HEK293 (cell line): ENCODE measurements at regions not wholly inside any gene's neighbourhood (a gene's known extent, or its start where the extent isn't known, plus 50 kb on each side); places are given as distances from the start of the nearest gene placed in this dataset.

Experiments
- CTCF ChIA-PET: fragments of 350-600 bp; formaldehyde crosslinking; extraction: SDS; loops from one replicate; lab custom pipeline; 2021; ENCODE audit warnings: antibody characterized with exemption; lab: Yijun Ruan, JAX
- POLR2A ChIA-PET: fragments of 300-600 bp; formaldehyde crosslinking; extraction: SDS; loops from one replicate; lab custom pipeline; 2020; ENCODE audit warnings: antibody characterized with exemption, inconsistent platforms; lab: Yijun Ruan, JAX
- H3K27ac ChIP-seq: fragments of 200-500 bp; sonication (Bioruptor generic); 2 replicates; pipeline ENCODE4 v1.5.1; 2014; ENCODE audit warnings: low read depth, low read length, control low read depth, inconsistent platforms; ENCODE audit errors: extremely low read depth
- H3K36me3 ChIP-seq, 2 experiments: fragments of 200-500 bp in 1 of 2; sonication (Bioruptor generic) in 1 of 2; 1 replicate in 1 of 2; 2 replicates in 1 of 2; pipeline ENCODE4 v1.5.1; 2014 to 2017; ENCODE audit warnings: inconsistent platforms in 2 of 2, low read length in 2 of 2; ENCODE audit not compliant: control insufficient read depth in 2 of 2, insufficient read depth in 1 of 2
- H3K4me1 ChIP-seq: fragments of 200-500 bp; sonication (Bioruptor generic); 2 replicates; pipeline ENCODE4 v1.5.1; 2014; ENCODE audit warnings: mild to moderate bottlenecking, low read length, inconsistent platforms; ENCODE audit not compliant: control insufficient read depth, insufficient read depth
- H3K4me3 ChIP-seq: 2 replicates; pipeline ENCODE4 v1.5.1; 2011; ENCODE audit warnings: low read depth, mild to moderate bottlenecking, control low read depth, low read length, moderate library complexity
- H3K9me3 ChIP-seq: fragments of 200-500 bp; sonication (Bioruptor generic); 2 replicates; pipeline ENCODE4 v1.5.1; 2014; ENCODE audit warnings: low read depth, low read length, inconsistent platforms; ENCODE audit not compliant: control insufficient read depth, insufficient read depth
- HOXA7 ChIP-seq: sonication (generic); formaldehyde crosslinking; IDR thresholded peaks from 2 replicates; pipeline ENCODE4 v1.8.1; 2022; ENCODE audit warnings: missing genetic modification reagents, borderline replicate concordance
- ZBTB7A ChIP-seq: fragments of 450-650 bp; formaldehyde crosslinking; IDR thresholded peaks from 2 replicates; pipeline ENCODE4 v1.5.1; 2016; ENCODE audit warnings: low read depth, missing biosample characterization, missing genetic modification characterization
- ZFP41 ChIP-seq: fragments of 450-650 bp; formaldehyde crosslinking; IDR thresholded peaks from 2 replicates; pipeline ENCODE4 v1.5.1; 2016; ENCODE audit warnings: missing biosample characterization, missing genetic modification characterization, borderline replicate concordance
- ZNF223 ChIP-seq: fragments of 450-650 bp; formaldehyde crosslinking; IDR thresholded peaks from 2 replicates; pipeline ENCODE4 v1.5.1; 2016; ENCODE audit warnings: missing biosample characterization, missing genetic modification characterization
- ZNF335 ChIP-seq: fragments of 450-650 bp; formaldehyde crosslinking; conservative IDR thresholded peaks from 2 replicates; pipeline ENCODE4 v1.5.1; 2016; ENCODE audit warnings: missing biosample characterization, missing genetic modification characterization
- ZNF391 ChIP-seq: fragments of 450-650 bp; formaldehyde crosslinking; IDR thresholded peaks from 2 replicates; pipeline ENCODE4 v1.5.1; 2016; ENCODE audit warnings: low read depth, missing biosample characterization, missing genetic modification characterization, borderline replicate concordance
- ZNF426 ChIP-seq: fragments of 450-650 bp; formaldehyde crosslinking; IDR thresholded peaks from 2 replicates; pipeline ENCODE4 v1.5.1; 2017; ENCODE audit warnings: missing biosample characterization, missing genetic modification characterization, mild to moderate bottlenecking, inconsistent platforms, moderate library complexity
- ZNF48 ChIP-seq: fragments of 450-650 bp; formaldehyde crosslinking; IDR thresholded peaks from 2 replicates; pipeline ENCODE4 v1.5.1; 2016; ENCODE audit warnings: missing biosample characterization, missing genetic modification characterization
- ZNF571 ChIP-seq: fragments of 450-650 bp; formaldehyde crosslinking; IDR thresholded peaks from 2 replicates; pipeline ENCODE4 v1.5.0; 2017; ENCODE audit warnings: missing biosample characterization, missing genetic modification characterization
- ZNF600 ChIP-seq: fragments of 450-650 bp; formaldehyde crosslinking; IDR thresholded peaks from 2 replicates; pipeline ENCODE4 v1.5.1; 2016; ENCODE audit warnings: missing biosample characterization, missing genetic modification characterization
- ZNF654 ChIP-seq: fragments of 450-650 bp; formaldehyde crosslinking; IDR thresholded peaks from 2 replicates; pipeline ENCODE4 v1.5.1; 2016; ENCODE audit warnings: low read depth, missing biosample characterization, missing genetic modification characterization
- ZNF664 ChIP-seq: fragments of 450-650 bp; formaldehyde crosslinking; IDR thresholded peaks from 2 replicates; pipeline ENCODE4 v1.5.1; 2016; ENCODE audit warnings: missing biosample characterization, missing genetic modification characterization
- ZNF692 ChIP-seq: fragments of 450-650 bp; formaldehyde crosslinking; IDR thresholded peaks from 2 replicates; pipeline ENCODE4 v1.5.1; 2016; ENCODE audit warnings: missing biosample characterization, missing genetic modification characterization
- TF ChIP-seq, protein P1 (sequence below): fragments of 450-650 bp; formaldehyde crosslinking; conservative IDR thresholded peaks from 2 replicates; pipeline ENCODE4 v1.5.1; 2016; ENCODE audit warnings: low read depth, missing biosample characterization, missing genetic modification characterization
- TF ChIP-seq, protein P2 (sequence below): fragments of 450-650 bp; formaldehyde crosslinking; IDR thresholded peaks from 2 replicates; pipeline ENCODE4 v1.5.1; 2016; ENCODE audit warnings: missing biosample characterization, missing genetic modification characterization

GRCh38 chrX:78455901-78456300 lies 128.5 kb upstream of the CYSLTR1 start:
- Histone ChIP-seq H3K4me1 (no peaks in the 10 kb centered on the region), H3K4me3 (no peak overlapping the region), H3K27ac (no peak overlapping the region), H3K36me3 (no peaks in the 10 kb centered on the region)
- TF ChIP-seq ZNF223 (no peak), ZNF571 (no peak), ZNF600 (tag by site-specific recombination) (no peak), ZNF426 (tag by site-specific recombination) (no peak), ZNF335 (tag by site-specific recombination) (no peak)
- TF ChIP-seq, all 188 proteins: peak for 0
- CTCF ChIA-PET = no interaction called here
- POLR2A ChIA-PET = no interaction called here
- H3K9me3 ChIP-seq = no peaks in the 10 kb centered on the region; the same call in none of the 2 replicates

DNA sequence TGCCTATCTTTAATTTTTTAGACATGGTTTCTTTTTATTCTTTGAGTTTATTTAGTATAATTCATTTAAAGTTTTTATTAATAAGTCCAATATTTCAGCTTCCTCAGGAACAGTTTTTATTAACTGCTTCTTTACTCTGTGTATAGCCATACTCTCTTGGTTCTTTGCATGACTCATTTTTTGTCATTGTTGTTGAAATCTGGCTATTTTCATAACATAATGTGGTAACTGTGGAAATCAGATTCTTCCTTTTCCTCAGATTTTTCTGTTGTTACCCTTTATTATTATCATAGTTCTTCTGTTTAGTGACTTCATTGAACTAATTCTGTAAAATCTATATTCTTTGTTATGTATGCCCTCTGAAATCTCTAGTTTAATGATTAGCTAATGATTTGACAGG lies 124.9 kb upstream of the CYSLTR1 start:
- TF ChIP-seq, protein P1, sequence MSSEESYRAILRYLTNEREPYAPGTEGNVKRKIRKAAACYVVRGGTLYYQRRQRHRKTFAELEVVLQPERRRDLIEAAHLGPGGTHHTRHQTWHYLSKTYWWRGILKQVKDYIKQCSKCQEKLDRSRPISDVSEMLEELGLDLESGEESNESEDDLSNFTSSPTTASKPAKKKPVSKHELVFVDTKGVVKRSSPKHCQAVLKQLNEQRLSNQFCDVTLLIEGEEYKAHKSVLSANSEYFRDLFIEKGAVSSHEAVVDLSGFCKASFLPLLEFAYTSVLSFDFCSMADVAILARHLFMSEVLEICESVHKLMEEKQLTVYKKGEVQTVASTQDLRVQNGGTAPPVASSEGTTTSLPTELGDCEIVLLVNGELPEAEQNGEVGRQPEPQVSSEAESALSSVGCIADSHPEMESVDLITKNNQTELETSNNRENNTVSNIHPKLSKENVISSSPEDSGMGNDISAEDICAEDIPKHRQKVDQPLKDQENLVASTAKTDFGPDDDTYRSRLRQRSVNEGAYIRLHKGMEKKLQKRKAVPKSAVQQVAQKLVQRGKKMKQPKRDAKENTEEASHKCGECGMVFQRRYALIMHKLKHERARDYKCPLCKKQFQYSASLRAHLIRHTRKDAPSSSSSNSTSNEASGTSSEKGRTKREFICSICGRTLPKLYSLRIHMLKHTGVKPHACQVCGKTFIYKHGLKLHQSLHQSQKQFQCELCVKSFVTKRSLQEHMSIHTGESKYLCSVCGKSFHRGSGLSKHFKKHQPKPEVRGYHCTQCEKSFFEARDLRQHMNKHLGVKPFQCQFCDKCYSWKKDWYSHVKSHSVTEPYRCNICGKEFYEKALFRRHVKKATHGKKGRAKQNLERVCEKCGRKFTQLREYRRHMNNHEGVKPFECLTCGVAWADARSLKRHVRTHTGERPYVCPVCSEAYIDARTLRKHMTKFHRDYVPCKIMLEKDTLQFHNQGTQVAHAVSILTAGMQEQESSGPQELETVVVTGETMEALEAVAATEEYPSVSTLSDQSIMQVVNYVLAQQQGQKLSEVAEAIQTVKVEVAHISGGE (tag by site-specific recombination) = no peak
- H3K4me1 ChIP-seq = no peaks in the 10 kb centered on the region
- POLR2A ChIA-PET = no interaction called here
- H3K27ac ChIP-seq = no peak overlapping the region
- H3K4me3 ChIP-seq = no peak overlapping the region
- CTCF ChIA-PET = interaction anchor here (0.8 kb wide), 1 partner anchor 22 kb away, joined by 4 read pairs; no protein-coding TSS in a partner anchor
- H3K9me3 ChIP-seq = no peaks in the 10 kb centered on the region; the same call in 1 of the 2 replicates
- H3K36me3 ChIP-seq = peaks cover 0 to 5% of the 10 kb centered on the region in 2 experiments; a peak in 1 of 3 replicates

DNA sequence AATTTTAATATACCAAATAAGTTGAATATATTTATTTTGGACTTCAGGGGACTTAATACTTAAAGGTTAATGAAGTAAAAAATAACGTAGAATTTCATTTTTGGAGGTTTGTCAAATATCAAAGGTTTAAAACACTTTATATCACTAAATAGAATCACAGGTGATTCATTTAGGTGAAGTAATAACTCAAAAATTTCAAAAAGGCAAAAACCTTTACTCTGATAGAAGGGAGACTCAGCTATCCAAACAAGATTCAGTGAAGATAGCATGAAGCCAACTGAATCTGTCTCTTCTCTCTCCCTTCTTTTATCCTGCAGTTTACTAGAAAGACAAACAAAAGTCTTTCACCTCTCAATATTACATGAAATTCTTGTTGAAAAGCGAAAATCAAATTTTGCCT lies 110.2 kb upstream of the CYSLTR1 start:
- no peaks in the 10 kb centered on the region for H3K4me1 ChIP-seq
- CTCF ChIA-PET = no interaction called here
- no peak overlapping the region for H3K4me3 ChIP-seq
- no peak overlapping the region for H3K27ac ChIP-seq
- POLR2A ChIA-PET = no interaction called here
- TF ChIP-seq ZNF664 (tag by site-specific recombination) (no peak), ZFP41 (no peak), ZNF692 (tag by site-specific recombination) (no peak), ZNF391 (tag by site-specific recombination) (no peak), ZNF654 (tag by site-specific recombination) (no peak), ZBTB7A (tag by site-specific recombination) (no peak), HOXA7 (CRISPR knock-in tag) (no peak), ZNF48 (no peak)
- TF ChIP-seq, protein P2, sequence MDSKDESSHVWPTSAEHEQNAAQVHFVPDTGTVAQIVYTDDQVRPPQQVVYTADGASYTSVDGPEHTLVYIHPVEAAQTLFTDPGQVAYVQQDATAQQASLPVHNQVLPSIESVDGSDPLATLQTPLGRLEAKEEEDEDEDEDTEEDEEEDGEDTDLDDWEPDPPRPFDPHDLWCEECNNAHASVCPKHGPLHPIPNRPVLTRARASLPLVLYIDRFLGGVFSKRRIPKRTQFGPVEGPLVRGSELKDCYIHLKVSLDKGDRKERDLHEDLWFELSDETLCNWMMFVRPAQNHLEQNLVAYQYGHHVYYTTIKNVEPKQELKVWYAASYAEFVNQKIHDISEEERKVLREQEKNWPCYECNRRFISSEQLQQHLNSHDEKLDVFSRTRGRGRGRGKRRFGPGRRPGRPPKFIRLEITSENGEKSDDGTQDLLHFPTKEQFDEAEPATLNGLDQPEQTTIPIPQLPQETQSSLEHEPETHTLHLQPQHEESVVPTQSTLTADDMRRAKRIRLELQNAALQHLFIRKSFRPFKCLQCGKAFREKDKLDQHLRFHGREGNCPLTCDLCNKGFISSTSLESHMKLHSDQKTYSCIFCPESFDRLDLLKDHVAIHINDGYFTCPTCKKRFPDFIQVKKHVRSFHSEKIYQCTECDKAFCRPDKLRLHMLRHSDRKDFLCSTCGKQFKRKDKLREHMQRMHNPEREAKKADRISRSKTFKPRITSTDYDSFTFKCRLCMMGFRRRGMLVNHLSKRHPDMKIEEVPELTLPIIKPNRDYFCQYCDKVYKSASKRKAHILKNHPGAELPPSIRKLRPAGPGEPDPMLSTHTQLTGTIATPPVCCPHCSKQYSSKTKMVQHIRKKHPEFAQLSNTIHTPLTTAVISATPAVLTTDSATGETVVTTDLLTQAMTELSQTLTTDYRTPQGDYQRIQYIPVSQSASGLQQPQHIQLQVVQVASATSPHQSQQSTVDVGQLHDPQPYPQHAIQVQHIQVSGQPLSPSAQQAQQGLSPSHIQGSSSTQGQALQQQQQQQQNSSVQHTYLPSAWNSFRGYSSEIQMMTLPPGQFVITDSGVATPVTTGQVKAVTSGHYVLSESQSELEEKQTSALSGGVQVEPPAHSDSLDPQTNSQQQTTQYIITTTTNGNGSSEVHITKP (tag by site-specific recombination) = no peak
- H3K36me3 ChIP-seq = no peaks in the 10 kb centered on the region
- no peaks in the 10 kb centered on the region for H3K9me3 ChIP-seq
